ENCODE measurements at regions not wholly inside any gene's neighbourhood (a gene's known extent, or its start where the extent isn't known, plus 50 kb on each side); places are given as distances from the start of the nearest gene placed in this dataset.

DNA sequence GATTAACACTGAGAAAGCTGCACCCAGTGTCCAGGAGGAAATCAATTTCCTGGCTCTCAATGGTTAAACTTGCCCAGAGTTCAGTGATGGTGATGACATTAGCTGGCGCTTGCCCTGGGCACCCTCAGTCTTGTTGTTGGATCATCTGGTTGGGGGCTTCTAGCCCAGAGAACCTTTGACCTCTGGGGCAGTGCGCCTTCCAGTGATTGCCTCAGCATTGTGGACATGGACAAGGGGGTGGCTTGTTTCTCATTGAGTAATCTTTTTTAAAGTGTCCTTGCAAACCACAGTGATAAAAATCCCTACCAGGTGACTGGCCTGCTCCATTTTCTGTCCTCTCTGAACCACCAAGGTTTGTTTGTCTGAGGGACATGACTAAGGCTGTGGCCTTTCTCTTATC, 95.6 kb upstream of the USP9Y start:
- TF ChIP-seq, protein P1, sequence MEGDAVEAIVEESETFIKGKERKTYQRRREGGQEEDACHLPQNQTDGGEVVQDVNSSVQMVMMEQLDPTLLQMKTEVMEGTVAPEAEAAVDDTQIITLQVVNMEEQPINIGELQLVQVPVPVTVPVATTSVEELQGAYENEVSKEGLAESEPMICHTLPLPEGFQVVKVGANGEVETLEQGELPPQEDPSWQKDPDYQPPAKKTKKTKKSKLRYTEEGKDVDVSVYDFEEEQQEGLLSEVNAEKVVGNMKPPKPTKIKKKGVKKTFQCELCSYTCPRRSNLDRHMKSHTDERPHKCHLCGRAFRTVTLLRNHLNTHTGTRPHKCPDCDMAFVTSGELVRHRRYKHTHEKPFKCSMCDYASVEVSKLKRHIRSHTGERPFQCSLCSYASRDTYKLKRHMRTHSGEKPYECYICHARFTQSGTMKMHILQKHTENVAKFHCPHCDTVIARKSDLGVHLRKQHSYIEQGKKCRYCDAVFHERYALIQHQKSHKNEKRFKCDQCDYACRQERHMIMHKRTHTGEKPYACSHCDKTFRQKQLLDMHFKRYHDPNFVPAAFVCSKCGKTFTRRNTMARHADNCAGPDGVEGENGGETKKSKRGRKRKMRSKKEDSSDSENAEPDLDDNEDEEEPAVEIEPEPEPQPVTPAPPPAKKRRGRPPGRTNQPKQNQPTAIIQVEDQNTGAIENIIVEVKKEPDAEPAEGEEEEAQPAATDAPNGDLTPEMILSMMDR (IDR thresholded peaks at IDR 0.05) = no peak
- no peak for TF ChIP-seq POLR2A (IDR thresholded peaks at IDR 0.05)
